ENCODE measurements at regions not wholly inside any gene's neighbourhood (a gene's known extent, or its start where the extent isn't known, plus 50 kb on each side); places are given as distances from the start of the nearest gene placed in this dataset.

GRCh38 chr3:157918402-157918801 is 187.8 kb downstream of the SHOX2 start:
- TF ChIP-seq CTCF (IDR thresholded peaks at IDR 0.05) = no peak
- no peak for TF ChIP-seq POLR2A (IDR thresholded peaks at IDR 0.05)

All from upper lobe of left lung (tissue), 4 donors.